ENCODE measurements at regions not wholly inside any gene's neighbourhood (a gene's known extent, or its start where the extent isn't known, plus 50 kb on each side); places are given as distances from the start of the nearest gene placed in this dataset.
A peak's percentile ranks its signal among the peaks of the same experiment; 100 is the strongest.

DNA sequence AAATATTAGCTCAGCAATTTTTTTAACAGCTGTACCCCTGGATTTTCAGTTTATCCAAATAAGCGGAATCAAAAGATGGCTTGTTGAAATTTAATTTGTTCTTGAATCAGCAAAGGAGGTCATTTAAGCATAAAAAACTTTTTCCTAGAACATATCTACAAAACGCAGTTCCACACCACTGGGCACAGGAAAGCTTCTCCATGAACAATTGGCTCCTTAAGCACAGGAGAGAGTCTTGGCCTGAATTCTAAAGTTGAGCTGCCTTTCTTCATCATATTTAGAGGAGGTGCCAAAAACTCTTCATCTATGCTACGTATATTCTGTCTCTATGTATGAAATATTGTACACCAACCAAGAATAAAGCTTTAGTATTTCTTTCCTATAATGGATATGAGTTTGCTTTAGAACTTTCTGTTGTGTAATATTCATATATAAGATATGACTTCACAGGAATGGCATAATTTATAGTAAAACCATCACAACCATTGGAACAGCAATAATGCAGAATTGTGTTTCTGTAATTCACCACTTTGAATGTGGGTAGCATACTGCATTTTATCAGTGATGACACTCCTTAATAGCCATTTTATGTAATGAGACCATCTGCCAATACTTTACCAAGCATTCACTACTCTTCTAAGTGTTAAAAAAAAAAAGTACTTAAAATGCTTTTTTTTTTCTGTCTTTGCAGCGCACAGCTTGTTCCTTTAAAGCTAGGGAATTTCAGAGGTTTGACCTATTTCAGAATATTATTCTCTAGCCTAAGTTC lies 263.7 kb downstream of the SLITRK6 start:
- DNase-seq, result no peak

- DNase-seq, result no peak
These were observed 265.3 kb downstream of the SLITRK6 start for GRCh38 chr13:85533911-85534310.

DNA sequence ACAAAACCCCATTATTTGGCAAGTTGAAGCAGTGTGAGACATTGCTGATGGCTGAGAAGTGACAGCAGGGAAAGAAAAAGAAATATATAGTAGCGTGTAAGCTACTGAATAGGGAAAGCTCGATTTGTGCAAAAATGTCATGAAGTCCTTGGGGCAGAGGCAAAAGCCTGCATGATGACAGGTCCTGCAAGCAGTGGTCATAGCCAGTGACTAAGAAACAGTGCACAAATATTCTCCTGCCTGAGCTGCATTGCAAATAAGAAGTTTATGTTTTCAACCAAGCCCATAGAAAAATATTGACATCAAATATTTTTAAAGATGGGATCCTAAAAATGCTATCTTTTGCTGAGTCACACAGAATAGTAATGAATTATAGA lies 270.0 kb downstream of the SLITRK6 start:
- no peak for DNase-seq

- DNase-seq, result peak; percentile 11 to 42
These were observed 270.6 kb downstream of the SLITRK6 start for GRCh38 chr13:85528491-85529217.

GRCh38 chr13:85527316-85527715 lies 271.9 kb downstream of the SLITRK6 start:
- DNase-seq, result no peak

GRCh38 chr13:85525411-85525810 lies 273.8 kb downstream of the SLITRK6 start:
- no peak for DNase-seq

GRCh38 chr13:85521657-85522056 lies 277.6 kb downstream of the SLITRK6 start:
- DNase-seq, result no peak

- no peak for DNase-seq
These were observed 278.8 kb downstream of the SLITRK6 start for GRCh38 chr13:85520445-85520844.

DNA sequence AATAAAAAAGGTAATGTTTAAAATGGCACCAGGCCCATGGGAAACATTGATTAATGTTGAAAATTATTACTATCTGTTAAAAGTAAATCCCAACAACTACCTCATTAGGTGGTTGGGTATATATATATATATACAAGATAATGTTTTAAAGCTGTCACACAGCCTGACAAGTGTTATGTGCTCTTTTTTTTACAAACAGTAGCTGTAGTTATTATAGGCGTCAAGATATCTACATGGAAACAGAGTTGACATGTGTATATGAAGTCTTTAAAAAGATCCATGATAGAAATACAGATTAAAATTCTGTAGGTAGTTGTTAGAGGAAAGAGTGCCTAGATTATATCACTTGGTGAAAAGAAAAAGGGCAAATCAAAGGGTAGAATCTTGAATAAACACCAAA lies 279.9 kb downstream of the SLITRK6 start:
- DNase-seq, result no peak

GRCh38 chr13:85512421-85512820 lies 286.8 kb downstream of the SLITRK6 start:
- no peak for DNase-seq

GRCh38 chr13:85509512-85509911 lies 289.7 kb downstream of the SLITRK6 start:
- DNase-seq, result no peak

DNA sequence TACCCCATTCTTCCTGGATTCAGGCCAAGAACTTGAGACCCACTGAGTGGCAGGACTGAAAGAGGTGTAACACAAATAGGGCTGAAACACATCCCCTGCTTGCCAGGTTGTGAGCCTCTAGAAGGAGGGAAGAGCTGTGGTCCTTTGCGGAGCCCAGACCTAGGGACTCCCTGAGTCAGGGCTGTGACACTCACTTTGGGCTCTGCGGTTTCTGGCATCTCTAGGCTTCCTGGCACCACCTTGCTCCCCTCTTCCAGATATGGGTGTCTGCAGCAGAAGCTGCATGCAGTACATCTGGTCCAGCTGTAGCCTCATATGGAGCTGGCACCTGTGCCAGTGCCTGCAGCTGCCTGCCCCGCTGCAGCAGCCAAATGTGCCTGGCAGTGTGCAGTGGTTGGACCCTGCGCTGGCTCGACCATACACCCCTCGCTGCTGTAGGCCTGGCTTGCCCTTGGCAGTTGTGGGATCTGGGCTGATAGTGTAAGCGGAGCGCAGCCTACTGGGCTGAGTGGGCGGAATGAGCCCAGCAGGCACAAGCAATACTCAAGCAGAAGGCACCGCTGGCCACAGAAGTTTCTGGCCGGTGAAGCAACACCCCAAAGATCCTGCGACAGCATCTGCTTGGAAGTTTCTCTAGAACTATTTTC lies 290.4 kb downstream of the SLITRK6 start:
- DNase-seq, result no peak

DNA sequence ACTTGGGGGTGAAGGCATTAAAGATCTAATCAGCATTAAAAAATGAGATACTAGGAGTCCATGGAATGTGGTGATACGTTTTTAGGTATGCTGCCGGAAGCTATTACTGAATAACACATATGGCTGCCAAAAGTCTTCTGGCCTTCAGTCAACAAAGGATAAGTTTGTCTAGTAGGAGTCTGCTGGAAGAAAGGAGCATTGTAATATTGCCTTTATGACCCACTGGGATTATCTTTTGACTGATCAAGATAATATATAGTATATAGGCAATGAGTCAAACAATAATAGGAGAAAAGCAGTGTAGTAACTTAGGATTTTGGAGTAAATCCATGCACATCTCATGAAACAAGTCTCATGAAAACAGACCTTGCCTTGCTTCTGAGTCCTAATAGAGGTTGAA lies 295.4 kb downstream of the SLITRK6 start:
- DNase-seq, result no peak

GRCh38 chr13:85501616-85502015 lies 297.6 kb downstream of the SLITRK6 start:
- DNase-seq, result no peak

DNA sequence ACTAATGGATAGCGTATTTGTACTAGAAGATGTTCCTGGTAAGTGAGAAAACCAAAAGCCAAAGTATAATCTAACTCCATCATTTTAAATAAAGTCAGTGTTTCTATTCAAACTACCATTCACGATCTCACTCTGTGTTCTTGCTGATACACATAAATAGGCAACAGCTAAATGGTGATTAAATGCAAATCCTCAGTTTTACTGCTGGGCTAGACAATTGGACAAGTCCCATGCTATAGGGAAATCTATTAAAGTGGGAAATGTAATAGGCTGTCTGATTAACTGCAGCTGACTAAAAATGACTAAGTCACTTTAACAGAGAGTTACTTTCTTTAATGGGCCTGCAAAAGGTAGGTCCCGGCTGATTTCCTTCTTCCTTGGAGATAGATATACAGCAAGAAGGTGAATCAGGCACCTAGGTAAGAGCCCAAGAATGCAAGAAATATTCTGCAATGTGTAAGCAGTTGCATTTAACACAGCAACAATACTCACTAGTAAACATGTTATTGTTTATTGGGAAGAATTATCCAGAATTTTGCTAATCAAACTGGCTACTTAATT lies 298.4 kb downstream of the SLITRK6 start:
- no peak for DNase-seq

DNA sequence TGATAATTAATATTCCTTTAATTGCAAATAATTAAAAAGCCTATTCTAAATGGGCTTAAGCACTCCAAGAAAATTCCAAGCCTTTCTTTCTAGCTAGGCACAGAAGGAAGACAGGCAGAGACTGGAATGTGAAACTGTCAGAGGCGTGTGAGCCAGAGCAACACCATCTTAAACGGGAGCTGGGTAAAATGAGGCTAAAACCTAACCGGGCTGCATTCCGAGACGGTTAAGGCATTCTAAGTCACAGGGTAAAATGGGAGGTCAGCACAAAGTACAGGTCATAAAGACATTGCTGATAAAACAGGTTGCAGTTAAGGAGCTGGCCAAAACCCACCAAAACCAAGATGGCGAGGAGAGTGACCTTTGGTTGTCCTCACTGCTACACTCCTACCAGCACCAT lies 300.4 kb downstream of the SLITRK6 start:
- no peak for DNase-seq

GRCh38 chr13:85497652-85498051 lies 301.6 kb downstream of the SLITRK6 start:
- DNase-seq, result peak; percentile 9 to 61

DNA sequence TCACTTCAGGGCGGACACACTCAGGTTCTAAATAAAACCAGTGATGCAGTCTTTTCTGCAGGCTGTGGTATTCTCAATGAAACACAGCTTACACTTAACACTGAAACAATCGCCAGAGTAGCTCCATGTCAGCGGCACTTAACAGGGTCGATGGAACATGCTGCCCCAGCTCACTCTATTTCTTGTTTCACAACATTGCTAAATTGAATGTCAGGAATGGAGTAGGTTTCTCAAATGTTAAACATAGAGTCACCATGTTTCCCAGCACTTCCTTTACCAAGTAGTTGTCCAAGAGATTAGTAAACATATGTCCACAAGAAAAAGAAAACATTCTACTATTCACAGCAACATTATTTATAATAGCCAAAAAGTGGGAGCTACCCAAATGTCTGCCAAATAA lies 306.9 kb downstream of the SLITRK6 start:
- DNase-seq, result no peak

GRCh38 chr13:85486663-85487062 lies 312.6 kb downstream of the SLITRK6 start:
- no peak for DNase-seq

DNA sequence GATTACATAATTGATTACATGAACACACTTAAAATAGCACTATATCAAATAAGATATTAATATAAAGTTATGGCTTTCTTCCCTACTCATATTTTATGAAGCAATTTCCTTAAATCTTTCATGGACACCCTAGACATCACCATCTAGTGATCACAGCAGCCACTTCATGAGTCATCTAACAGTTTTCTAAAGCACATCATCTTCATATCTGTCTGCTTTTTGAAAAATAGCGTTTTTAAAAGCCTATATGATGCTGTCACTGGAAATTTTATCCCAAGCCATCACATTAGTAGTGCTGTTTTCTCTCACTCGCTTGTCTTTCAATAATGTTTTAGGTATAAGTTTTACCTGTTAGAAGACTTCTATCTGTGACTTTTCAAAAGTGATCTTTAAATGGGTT lies 326.1 kb downstream of the SLITRK6 start:
- DNase-seq, result no peak

DNA sequence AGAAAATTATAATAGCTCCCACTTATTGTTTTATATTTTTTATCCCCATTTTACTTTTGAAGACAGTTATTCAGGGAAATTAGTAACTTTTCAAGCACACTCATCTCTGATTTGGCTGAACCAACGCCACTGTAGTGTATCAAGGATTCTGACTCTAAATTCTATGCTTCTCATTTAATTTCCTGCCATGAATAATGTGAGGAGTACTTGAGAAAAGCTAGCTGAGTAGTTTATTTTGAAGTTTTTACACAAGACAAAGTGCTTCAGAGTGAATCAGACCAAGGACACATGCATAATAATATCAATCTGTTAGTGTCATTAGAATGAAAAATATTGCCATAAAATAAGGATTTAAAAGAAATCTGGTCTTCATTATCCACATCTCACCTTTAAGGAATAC lies 329.9 kb downstream of the SLITRK6 start:
- DNase-seq, result no peak

DNA sequence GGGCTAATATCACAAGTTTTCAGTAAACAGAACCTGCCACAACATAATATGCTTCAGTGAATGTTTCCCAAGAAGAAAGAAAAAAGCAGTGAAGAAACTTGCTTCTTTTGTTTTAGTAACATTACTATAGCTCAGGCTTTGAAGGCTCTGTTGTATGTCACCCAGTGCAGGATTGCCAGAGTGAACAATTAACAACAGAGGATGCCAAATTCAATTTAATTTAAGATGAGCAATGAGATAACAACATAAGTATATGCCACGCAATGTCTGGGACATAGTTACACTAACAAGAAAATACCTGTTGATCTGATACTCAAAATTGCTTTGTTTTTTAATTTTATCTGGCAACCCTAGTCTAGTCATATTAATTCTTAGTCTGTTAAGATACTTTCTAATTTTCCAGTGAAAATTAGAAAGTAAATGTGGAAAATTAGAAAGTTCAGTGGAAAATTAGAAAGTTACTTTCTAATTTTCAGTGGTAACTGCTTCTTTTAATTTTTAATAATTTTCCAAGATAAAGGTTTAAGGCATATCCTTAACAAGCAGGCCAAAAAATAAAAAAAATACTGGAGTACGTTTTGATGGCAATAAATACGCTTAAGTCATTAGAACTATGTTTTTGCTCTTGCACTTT lies 336.3 kb downstream of the SLITRK6 start:
- DNase-seq, result no peak

- no peak for DNase-seq
These were observed 337.6 kb downstream of the SLITRK6 start for GRCh38 chr13:85461621-85462020.

Measured in SW 1271 (cell line).